NAMALWA (cell line): ENCODE measurements at regions not wholly inside any gene's neighbourhood (a gene's known extent, or its start where the extent isn't known, plus 50 kb on each side); places are given as distances from the start of the nearest gene placed in this dataset.
"Not testable (repeated sequence)": the region's sequence is repeated elsewhere in the genome, so short reads cannot be mapped to it uniquely, and the experiment has no call there.

Experiments
- DNase-seq: peaks from one replicate; pipeline ENCODE4 v3.0.0-alpha.2; 2015; ENCODE audit warnings: low spot score

DNA sequence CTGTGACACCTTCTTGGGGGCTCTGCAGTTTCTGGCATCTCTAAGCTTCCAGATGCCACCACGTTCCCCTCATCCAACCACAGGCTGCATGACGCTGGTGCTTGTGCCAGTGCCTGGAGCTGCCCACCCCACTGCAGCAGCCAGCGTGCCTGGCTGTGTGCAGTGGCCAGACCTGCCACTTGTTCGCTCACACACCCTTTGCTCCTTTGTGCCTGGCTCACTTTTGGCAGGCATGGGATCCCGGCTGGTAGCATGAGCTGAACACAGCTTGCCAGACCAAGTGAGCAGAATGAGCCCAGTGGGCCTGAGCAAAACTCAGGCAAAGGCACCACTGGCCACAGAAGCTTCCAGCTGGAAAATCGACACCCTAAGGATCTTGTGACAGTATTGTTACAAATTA, 562.9 kb upstream of the ACO1 start:
- DNase-seq = no peak

GRCh38 chr9:31823365-31823764, 561.1 kb upstream of the ACO1 start:
- no peak for DNase-seq

- DNase-seq = no peak
These were observed 559.6 kb upstream of the ACO1 start for GRCh38 chr9:31824860-31825259.

- DNase-seq = no peak
These were observed 547.2 kb upstream of the ACO1 start for GRCh38 chr9:31837211-31837610.

DNA sequence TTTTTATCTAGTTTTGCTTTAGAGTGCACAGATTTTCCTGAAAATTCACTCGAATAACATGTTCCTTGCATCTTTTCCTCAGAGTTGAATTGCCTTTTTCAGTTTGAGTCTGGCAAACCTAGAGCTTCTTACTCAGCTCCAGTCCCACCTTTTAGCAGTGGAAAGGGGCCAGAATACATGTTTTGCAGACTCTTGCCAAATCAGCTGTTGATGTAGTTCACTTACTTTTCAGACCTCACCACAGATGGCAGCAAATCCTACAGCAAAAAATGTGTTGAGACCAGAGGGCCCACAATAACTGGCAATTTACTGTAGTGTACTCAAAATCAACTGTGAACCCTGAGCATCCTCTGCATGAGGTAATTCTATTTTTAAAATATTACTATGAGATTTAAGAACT, 545.2 kb upstream of the ACO1 start:
- DNase-seq = peak; percentile 20

GRCh38 chr9:31840702-31841101, 543.7 kb upstream of the ACO1 start:
- no peak for DNase-seq

DNA sequence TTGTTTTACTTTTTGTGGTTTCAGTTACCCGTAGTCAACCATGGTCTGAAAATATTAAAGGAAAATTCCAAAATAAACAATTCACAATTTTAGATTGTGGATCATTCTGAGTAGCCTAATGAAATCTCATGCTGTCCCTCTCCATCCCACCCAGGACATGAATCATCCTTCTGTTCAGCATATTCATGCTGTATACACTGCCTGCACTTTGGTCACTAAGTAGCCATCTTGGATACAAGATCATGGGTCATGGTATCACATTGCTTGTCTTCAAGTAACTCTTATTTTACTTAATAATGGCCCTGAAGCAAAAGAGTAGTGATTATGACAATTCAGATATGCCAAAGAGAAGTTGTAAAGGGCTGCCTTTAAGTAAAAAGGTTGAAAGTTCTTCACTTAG, 536.5 kb upstream of the ACO1 start:
- DNase-seq = no peak

- DNase-seq = no peak
These were observed 535.7 kb upstream of the ACO1 start for GRCh38 chr9:31848505-31849285.

DNA sequence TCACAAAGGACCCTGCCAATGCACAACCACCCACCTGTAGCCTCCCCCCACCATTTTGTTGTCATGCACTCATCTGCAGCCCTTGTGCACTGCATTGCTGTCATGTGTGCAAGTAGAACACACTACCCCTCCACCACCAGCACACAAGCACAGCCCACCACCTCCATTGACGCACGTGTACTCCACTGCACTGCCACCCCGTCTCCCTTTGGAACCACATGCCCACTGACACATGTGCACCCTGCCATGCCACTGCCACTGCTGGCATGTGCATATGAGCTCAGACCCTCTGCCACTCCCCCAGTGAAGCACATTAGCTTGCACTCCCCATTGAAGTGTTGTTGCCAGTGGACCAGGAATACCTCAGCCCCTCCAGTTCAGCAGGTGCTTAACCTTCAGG, 530.3 kb upstream of the ACO1 start:
- DNase-seq = no peak

DNA sequence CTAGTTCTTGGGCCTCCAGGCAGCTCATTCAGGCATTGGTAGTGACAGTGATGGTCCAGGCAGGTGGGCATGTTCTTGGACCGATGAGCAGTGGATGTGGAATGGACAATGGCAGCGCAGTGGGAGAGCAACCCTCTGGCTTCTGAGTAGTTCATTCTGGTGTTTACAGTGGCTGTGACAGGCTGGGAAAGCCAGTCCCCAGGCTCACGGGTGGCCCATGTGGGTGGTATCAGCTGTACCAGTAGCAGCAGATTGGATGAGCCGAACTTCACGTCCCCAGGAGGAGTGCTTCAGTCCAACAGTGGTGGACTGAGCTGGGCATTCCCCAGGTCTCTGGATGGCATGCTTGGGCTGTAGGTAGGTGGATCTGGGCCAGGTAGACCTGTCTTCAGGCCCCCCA, 515.6 kb upstream of the ACO1 start:
- DNase-seq = no peak

DNA sequence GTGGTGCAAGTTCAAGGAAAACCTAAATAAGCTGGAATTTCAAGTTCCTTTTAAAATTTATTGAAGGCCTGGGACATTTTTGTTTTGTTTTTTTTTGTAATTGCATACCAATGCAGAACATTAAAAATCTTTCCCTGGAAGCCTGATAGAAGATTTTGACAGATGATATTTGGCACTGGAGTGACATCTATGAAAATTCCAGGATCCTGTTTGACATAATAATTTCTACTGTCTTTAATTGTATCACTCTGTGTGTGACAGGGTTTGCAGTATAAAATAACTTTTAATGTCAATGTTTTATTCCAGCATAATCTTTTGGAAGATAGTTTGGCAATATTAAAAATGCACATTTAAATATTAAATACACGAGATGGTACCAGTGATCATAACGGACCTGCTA, 514.2 kb upstream of the ACO1 start:
- no peak for DNase-seq

DNA sequence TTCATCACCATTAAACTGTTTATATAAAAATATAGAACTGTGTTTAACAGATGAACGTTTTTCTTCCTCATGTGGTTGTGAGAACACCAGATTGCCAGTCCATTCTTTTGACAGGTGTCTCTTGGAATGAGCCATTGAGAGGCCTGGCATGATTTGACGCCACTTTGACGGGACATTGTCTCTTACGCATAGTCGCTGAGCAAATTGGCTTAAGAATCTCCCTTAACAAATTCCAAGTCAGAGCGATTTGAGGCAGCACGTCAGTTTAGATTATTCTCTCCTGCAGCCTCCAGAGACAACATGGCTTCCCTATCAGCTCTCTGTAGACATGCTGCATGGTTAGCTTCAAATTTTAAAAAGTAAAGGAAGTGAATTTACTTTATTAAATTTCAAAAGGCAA, 510.7 kb upstream of the ACO1 start:
- no peak for DNase-seq

DNA sequence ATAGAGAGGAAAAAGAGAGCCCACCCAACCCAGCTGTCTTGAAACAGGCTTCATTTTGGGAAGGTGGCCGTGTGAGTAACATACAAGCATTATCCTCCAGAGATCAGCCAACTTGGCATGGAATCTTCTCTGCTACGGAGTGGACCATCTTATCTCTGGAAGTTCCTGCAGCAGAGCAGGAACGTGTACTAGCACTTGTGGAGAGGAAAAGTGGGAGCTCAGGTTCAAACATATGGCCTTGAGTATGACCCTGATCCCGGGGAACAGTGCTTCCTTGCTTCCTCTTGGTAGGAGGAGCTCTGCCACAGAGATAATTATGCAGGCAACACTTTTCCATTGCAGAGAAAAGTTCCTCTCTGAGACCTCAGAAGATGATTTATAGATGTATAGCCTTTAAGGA, 490.4 kb upstream of the ACO1 start:
- DNase-seq = no peak

DNA sequence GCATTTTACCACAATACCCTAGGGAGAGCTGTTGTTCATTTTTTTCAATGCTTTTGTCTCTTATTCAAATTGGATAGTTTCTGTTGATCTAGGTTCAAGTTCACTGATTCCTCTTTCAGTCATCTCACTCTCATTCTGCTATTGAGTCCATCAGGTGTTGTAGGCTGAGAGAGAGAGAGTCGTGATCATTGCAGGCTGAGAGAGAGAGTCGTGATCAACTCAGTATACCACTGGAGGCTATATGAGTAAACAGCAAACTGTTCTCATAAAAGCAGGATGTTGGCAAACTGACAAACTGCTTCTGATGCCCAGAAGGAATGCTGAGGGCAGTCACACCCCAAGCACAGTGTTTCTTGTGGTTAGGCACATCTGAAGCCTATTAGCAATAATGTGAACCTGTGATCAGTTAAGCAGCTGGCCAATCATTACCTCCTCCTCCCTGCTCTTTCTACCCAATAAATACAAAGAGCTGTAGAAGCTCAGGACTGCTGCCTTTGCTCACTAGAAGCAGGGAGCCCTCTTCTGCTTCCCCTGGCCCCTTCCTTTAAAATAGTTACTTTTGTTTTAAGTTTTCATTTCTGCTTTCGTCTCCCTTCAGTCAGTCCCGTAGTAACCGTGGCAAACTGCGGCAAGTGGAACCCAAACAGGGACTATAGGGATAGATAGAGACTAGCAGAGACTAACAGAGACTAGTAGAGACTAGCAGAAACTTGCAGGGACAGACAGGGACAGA, 476.1 kb upstream of the ACO1 start:
- DNase-seq = no peak

GRCh38 chr9:31908891-31909480, 475.5 kb upstream of the ACO1 start:
- DNase-seq = no peak

DNA sequence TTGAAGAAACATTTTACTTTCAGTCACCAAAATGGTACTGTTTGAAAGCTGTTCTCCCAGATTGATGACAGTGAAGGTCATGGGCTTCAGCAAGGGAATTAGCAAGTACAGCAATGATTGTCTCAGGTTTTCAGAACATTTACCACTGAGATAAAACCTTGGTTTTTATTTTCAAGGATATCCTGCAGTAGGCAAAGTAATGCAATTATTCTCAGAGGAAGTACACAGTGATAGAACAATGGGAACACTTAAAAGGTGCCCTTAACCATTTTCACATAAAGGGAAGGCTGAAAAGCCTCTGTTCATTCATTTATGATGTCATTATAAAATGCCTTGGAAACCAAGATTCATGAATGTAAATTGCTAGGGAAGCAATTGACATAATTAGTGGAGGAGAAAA, 471.8 kb upstream of the ACO1 start:
- no peak for DNase-seq

- DNase-seq = no peak
These were observed 467.7 kb upstream of the ACO1 start for GRCh38 chr9:31916591-31917241.

DNA sequence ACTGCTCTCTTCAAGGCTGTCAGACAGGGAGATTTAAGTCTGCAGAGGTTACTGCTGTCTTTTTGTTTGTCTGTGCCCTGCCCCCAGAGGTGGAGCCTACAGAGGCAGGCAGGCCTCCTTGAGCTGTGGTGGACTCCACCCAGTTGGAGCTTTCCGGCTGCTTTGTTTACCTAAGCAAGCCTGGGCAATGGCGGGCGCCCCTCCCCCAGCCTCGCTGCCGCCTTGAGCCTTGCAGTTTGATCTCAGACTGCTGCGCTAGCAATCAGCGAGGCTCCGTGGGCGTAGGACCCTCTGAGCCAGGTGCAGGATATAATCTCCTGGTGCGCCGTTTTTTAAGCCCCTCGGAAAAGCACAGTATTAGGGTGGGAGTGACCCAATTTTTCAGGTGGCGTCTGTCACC, 446.7 kb upstream of the ACO1 start:
- not testable (repeated sequence) for DNase-seq

- no peak for DNase-seq
These were observed 433.7 kb upstream of the ACO1 start for GRCh38 chr9:31950756-31951155.

GRCh38 chr9:31958572-31958971, 425.9 kb upstream of the ACO1 start:
- no peak for DNase-seq

DNA sequence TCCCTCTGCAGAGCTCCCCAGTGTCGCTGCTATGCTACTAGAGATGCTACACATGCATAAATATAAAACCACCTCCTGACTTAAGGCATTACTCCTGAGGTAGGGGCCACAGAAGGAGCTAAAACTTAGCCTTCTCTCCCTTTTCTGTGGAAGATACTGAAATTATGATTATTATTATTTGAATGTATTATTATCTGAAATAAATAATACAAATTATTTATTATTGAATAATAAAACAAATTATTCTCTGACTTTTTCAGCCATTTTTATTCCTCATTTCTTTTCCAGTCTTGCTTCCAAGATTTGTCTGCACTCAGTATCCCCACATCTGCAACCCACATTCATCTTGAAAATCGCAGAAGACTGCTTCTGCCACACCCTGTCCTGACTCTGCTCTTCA, 414.9 kb upstream of the ACO1 start:
- DNase-seq = no peak

GRCh38 chr9:31983895-31984294, 400.5 kb upstream of the ACO1 start:
- no peak for DNase-seq

DNA sequence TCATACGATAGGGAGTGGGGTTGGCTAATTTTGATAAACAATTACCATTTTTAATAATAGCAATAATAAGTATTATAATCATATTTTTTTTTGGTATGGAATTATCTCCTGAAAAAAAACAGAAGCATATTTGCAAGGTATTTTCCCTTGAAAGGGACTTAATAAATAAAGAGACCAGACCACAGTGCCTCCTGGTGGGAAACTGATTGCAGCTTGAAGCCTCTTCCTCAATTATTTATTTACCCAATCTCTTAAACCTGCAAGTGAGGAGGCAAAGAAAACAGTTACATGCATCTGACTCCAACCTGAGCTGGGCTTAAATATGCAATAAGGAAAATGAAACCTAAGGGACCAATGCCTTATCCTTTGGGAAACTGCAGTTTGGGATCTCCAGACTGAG, 388.1 kb upstream of the ACO1 start:
- DNase-seq = peak; percentile 20
